H54 (cell line): ENCODE measurements at regions not wholly inside any gene's neighbourhood (a gene's known extent, or its start where the extent isn't known, plus 50 kb on each side); places are given as distances from the start of the nearest gene placed in this dataset.
A peak's percentile ranks its signal among the peaks of the same experiment; 100 is the strongest.

ENCODE experiments used
- DNase-seq: peaks from one replicate; pipeline ENCODE4 v3.0.0; 2011; ENCODE audit warnings: low spot score, mixed read lengths; ENCODE audit not compliant: insufficient read length
- FAIRE-seq: peaks from 3 replicates; lab custom pipeline; 2011; peaks lifted over from hg19 to GRCh38; lab: Jason Lieb, UNC
- POLR2A ChIP-seq: IDR thresholded peaks from 2 replicates; pipeline ENCODE4 v1.6.1; 2011; ENCODE audit warnings: low read depth, mild to moderate bottlenecking, low read length

DNA sequence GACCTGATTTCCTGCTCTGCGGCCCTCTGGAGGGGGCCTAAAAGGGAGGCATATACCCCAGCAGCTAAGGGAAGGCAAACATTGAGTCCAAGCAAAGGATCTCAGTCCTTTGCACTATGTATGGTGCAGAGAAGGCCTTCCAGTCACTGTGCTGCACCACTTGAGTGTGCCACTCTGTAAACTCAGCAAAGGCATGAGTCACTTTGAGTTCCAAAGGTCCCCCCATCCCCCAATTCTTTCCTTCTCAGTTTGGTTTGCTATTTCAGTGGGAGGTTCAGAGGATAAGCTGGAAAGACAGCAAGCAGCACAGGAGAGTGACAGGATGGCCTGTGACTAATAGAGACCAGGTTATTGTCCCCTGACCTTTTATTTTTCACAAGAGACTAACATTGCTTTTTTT, 131.3 kb downstream of the FHDC1 start:
- DNase-seq = peak; percentile 9
- no peak for TF ChIP-seq POLR2A
- peak; percentile 6 for FAIRE-seq

DNA sequence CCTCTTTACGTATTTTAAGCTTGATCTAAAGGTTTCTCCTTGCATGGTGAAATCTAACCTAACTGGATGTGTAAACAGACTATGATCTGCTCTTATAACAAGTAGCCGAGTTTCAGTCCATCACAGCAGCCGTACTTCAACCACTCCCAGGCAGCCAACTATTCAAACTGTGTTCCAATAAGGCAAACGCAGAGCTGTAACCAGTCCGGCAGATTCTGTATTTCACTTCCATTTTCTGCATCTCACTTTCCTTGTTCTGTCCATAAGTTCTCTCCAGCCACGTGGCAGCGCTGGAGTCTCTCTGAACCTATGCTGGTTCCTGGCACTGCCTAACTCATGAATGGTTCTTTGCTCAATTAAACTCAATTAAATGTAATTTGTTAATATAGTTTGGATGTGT, 132.6 kb downstream of the FHDC1 start:
- no peak for FAIRE-seq
- TF ChIP-seq POLR2A = no peak
- DNase-seq = no peak

- TF ChIP-seq POLR2A = no peak
- FAIRE-seq (no peak), DNase-seq (no peak)
Observed at GRCh38 chr4:153071958-153072598, 132.2 kb upstream of the TRIM2 start.

DNA sequence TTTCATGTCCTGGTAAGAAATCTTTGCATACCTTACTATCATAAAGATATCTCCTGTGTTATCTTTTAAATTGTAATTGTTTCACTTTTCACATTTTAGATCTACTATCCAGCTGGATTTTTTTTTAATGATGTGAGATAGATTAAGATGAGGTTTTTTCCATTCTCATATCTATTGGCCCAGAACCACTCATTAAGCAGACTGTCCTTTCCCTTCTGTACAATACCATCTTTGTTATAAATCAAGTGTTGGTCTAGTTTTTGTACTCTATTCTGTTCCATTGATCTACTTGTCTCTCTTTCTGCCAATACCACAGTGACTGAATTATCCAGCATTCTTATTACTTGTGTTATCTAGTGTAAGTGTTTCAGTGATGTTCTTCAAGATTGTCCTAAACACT, 131.6 kb upstream of the TRIM2 start:
- DNase-seq (no peak), FAIRE-seq (no peak)
- TF ChIP-seq POLR2A = no peak

DNA sequence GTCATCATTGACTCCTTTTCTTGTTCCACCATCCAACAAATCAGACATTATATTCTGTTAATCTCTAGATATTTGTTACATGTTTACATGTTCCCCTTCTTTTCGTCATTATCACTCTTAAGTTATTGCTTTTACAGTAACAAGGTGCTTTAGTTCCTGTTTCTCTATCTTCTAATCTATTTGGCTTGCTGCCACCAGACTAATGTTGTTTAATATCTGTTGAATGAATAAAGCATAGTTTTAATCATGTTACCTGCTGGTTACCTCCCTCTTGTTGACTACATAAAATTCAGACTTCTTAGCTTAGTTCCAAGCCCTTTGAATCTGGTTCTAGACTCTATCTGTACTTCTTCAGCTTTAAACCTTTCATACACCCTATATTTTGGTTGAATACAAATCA, 129.8 kb upstream of the TRIM2 start:
- DNase-seq = no peak
- FAIRE-seq = no peak
- TF ChIP-seq POLR2A = no peak

GRCh38 chr4:153074936-153075630, 129.2 kb upstream of the TRIM2 start:
- no peak for FAIRE-seq
- TF ChIP-seq POLR2A = no peak
- DNase-seq = no peak

- no peak for TF ChIP-seq POLR2A
- FAIRE-seq (no peak), DNase-seq (no peak)
Observed at GRCh38 chr4:153075836-153076518, 128.3 kb upstream of the TRIM2 start.

DNA sequence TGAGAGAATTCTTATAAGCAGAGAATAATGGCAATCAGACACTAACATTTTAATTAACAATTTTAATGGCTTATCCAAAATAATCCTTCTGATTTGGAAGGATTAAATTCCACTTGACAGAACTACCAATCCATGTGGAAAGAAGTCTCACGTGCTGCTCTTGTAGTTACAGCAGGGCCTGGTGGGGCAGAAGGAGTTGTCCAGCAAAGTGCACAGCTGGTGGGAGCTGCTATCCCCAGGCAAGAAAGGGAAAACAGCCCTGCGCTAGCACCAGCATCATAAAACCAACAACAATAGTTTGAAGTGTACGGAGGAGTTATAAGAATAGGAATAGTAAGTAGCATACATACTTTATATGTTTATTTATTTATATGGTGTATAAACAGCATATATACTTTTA, 127.4 kb upstream of the TRIM2 start:
- FAIRE-seq = no peak
- no peak for DNase-seq
- no peak for TF ChIP-seq POLR2A

DNA sequence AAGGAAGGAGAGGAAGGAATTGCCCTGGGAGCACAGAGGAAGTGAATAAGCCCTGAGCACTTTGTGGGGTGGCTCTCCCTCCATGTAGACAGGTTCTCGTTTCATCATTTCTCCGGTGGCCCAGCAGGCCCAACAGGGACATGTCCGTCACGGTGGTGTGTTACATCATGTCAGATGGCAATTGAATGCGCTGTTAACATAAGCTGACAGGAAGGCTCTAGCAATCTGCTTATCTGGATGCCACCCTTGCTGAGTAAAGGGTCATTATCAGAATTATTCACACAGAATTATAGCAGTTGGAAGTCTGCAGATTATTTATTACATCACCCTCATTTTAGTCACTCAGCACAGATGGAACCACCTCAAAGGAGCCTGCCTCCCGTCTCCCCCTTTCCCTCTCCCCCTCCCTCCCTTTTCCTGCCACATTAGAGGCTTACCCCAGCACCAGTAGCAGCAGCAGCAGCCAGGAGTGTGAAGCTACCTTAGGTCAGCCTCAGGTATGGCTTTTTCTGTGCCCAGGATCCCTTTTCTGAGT, 124.3 kb upstream of the TRIM2 start:
- DNase-seq (no peak), FAIRE-seq (no peak)
- no peak for TF ChIP-seq POLR2A

GRCh38 chr4:153081006-153081580, 123.2 kb upstream of the TRIM2 start:
- DNase-seq = no peak
- no peak for FAIRE-seq
- no peak for TF ChIP-seq POLR2A

GRCh38 chr4:153081693-153082092, 122.5 kb upstream of the TRIM2 start:
- no peak for TF ChIP-seq POLR2A
- DNase-seq (no peak), FAIRE-seq (no peak)

GRCh38 chr4:153082322-153083301, 121.6 kb upstream of the TRIM2 start:
- TF ChIP-seq POLR2A = no peak
- FAIRE-seq = no peak
- DNase-seq = no peak

DNA sequence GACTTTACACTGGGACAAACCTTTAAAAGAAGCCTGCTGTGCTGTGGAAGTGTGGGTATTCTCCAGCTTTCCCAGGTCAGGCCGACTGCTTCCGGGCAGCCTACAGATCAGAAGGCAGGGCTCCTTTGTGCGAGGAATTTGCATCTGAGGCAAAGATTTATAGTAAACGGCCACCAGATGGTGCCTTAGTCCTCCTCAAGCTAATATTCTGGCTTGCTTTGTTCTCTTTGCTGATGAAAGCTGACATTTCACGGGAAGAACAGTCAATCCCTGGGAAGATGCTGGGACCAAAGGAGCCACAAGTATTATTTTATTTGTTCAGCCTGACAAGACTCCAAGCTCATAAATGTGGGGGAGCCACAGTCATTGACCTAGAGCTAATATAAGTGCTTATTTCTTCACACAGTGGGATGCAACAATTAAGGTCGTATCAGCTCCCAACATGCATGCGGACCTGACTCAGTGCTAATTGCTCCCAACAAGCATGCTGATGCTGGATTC, 120.7 kb upstream of the TRIM2 start:
- FAIRE-seq = peak; percentile 6

More for the DNA sequence above, 120.7 kb upstream of the TRIM2 start:
- peak; percentile 46 for DNase-seq
- no peak for TF ChIP-seq POLR2A
